ENCODE measurements at regions not wholly inside any gene's neighbourhood (a gene's known extent, or its start where the extent isn't known, plus 50 kb on each side); places are given as distances from the start of the nearest gene placed in this dataset.

GRCh38 chr4:180284267-180284666, 1958.9 kb upstream of the TENM3 start:
- Histone ChIP-seq H3K27ac (ENCODE audit: low read depth, low read length) (no peak overlapping the region), H3K9ac (ENCODE audit: low read length) (no peak overlapping the region), H2AFZ (ENCODE audit: low read depth, low read length, poor library complexity, severe bottlenecking) (no peak overlapping the region), H4K20me1 (ENCODE audit: insufficient read depth) (no peaks in the 10 kb centered on the region), H3K4me3 (replicated peaks in 1 of 2; ENCODE audit: low read depth in 1 of 2, low read length in 2 of 2) (no peak overlapping the region), H3K9me2 (ENCODE audit: insufficient read depth) (no peaks in the 10 kb centered on the region), H3K27me3 (ENCODE audit: insufficient read depth, low read length) (no peaks in the 10 kb centered on the region), H3K9me3 (ENCODE audit: control insufficient read depth in 1 of 2, insufficient read depth in 1 of 2, low read depth in 1 of 2, low read length in 2 of 2) (no peaks in the 10 kb centered on the region), H3K36me3 (ENCODE audit: control insufficient read depth in 1 of 2, insufficient read depth in 2 of 2, low read length in 2 of 2) (no peaks in the 10 kb centered on the region), H3K4me1 (ENCODE audit: control insufficient read depth in 1 of 2, insufficient read depth in 2 of 2, low read length in 2 of 2) (no peaks in the 10 kb centered on the region), H3K4me2 (ENCODE audit: low read length) (no peak overlapping the region), H3K79me2 (ENCODE audit: insufficient read depth, low read length) (no peaks in the 10 kb centered on the region)
- ATAC-seq (no peak), DNase-seq (ENCODE audit: low read depth, low spot score) (no peak)
- RAD21 ChIA-PET (ENCODE audit: low non-redundant PET in 1 of 2, low total read pairs in 2 of 2, uncharacterized antibody in 2 of 2, unreplicated experiment in 2 of 2), result no interaction called here
- TF ChIP-seq SIN3A (IDR thresholded peaks at IDR 0.05; ENCODE audit: low read depth), result no peak
- no peak for TF ChIP-seq TCF7L2 (IDR thresholded peaks at IDR 0.05; ENCODE audit: borderline replicate concordance, extremely low read depth, insufficient read depth, insufficient read length)
- TF ChIP-seq ZNF274 (IDR thresholded peaks at IDR 0.05; ENCODE audit: low read depth, low read length), result no peak
- TF ChIP-seq POLR2A (IDR thresholded peaks at IDR 0.05; ENCODE audit: borderline replicate concordance, extremely low read depth, insufficient read depth, insufficient read length), result no peak
- TF ChIP-seq EZH2phosphoT487 (IDR thresholded peaks at IDR 0.05; ENCODE audit: borderline replicate concordance), result no peak
- TF ChIP-seq POLR2AphosphoS5 (IDR thresholded peaks at IDR 0.05; ENCODE audit: low read depth, low read length), result no peak
- no peak for TF ChIP-seq ZBTB33 (IDR thresholded peaks at IDR 0.05; ENCODE audit: extremely low read depth, insufficient replicate concordance, low read length)
- TF ChIP-seq EGR1 (IDR thresholded peaks at IDR 0.05; ENCODE audit: low read depth), result no peak
- TF ChIP-seq JUND (IDR thresholded peaks at IDR 0.05), result no peak
- no peak for TF ChIP-seq SP1 (IDR thresholded peaks at IDR 0.05; ENCODE audit: low read depth)
- TF ChIP-seq CBX3 (IDR thresholded peaks at IDR 0.05; ENCODE audit: low read depth), result no peak
- TF ChIP-seq FOSL1 (IDR thresholded peaks at IDR 0.05; ENCODE audit: low read depth), result no peak
- no peak for TF ChIP-seq CTCF (IDR thresholded peaks at IDR 0.05 in 2 of 3, conservative IDR thresholded peaks at IDR 0.05 in 1 of 3; ENCODE audit: borderline replicate concordance in 1 of 3, insufficient read depth in 1 of 3, low read depth in 2 of 3, low read length in 2 of 3)
- no peak for TF ChIP-seq REST (IDR thresholded peaks at IDR 0.05; ENCODE audit: low read depth)
- TF ChIP-seq ZFX (IDR thresholded peaks at IDR 0.05), result no peak
- no peak for TF ChIP-seq YY1 (IDR thresholded peaks at IDR 0.05; ENCODE audit: extremely low read depth, insufficient replicate concordance, low read depth, low read length)
- POLR2A ChIA-PET, result interaction anchor here (0.9 kb wide), 1 partner anchor 85 kb away, joined by 3 read pairs; no protein-coding TSS in a partner anchor
- intact Hi-C loops (cut with micrococcal nuclease), result no loop called here
- no TSS peak for BruUV-seq (replicated peaks)
- CTCF ChIA-PET, result no interaction called here

All from HCT116 (cell line).